AG09319 (cell line): ENCODE measurements at regions not wholly inside any gene's neighbourhood (a gene's known extent, or its start where the extent isn't known, plus 50 kb on each side); places are given as distances from the start of the nearest gene placed in this dataset.

Experiments used
- DNase-seq: peaks from one replicate; pipeline ENCODE4 v3.0.0-alpha.2; 2010; ENCODE audit warnings: low read depth; ENCODE audit errors: extremely low read depth
- TF ChIP-seq, protein P1 (sequence below): IDR thresholded peaks from 2 replicates; pipeline ENCODE4 v1.5.1; 2011; ENCODE audit warnings: low read depth, mild to moderate bottlenecking, inconsistent platforms, low read length, moderate library complexity

GRCh38 chr18:38415811-38416210 lies 850.2 kb upstream of the CELF4 start:
- TF ChIP-seq, protein P1, sequence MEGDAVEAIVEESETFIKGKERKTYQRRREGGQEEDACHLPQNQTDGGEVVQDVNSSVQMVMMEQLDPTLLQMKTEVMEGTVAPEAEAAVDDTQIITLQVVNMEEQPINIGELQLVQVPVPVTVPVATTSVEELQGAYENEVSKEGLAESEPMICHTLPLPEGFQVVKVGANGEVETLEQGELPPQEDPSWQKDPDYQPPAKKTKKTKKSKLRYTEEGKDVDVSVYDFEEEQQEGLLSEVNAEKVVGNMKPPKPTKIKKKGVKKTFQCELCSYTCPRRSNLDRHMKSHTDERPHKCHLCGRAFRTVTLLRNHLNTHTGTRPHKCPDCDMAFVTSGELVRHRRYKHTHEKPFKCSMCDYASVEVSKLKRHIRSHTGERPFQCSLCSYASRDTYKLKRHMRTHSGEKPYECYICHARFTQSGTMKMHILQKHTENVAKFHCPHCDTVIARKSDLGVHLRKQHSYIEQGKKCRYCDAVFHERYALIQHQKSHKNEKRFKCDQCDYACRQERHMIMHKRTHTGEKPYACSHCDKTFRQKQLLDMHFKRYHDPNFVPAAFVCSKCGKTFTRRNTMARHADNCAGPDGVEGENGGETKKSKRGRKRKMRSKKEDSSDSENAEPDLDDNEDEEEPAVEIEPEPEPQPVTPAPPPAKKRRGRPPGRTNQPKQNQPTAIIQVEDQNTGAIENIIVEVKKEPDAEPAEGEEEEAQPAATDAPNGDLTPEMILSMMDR = no peak
- no peak for DNase-seq

DNA sequence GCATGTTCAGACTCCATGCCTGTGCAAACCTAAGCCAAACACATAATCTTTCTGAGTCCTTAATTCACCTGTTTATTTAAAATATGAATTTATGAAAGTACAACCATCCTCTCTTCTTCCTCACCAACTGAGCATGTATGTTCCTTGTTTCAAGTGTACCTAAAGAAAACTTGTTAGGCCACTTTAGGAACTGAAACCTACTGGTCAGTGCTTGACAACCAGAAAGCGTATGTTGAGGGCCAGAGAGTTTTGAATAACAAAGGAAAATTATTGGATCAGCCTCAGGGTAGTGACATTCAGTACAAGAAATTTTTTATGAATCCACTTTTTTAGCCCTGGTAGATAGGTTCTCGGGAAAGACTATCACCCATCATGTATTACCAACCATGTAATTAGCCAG lies 847.6 kb upstream of the CELF4 start:
- DNase-seq = no peak
- TF ChIP-seq, protein P1 = no peak

DNA sequence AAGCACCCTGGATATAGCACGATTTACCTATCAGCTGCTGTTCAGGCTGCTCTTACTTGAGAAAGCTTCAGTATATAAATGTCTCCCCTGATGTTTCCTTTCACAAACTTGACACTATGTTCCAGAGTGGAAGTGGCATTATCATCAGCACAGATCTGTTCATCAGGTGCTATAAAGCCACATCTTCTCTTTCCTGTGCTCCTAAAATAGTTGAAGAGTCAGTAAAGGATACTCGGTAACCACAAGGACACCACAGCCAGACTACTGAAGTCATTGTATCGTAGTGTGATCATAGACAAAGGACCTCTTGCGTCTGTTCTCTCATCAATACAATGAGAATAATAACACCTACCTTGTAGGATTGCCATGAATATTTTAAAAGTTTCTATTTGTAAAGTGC lies 841.0 kb upstream of the CELF4 start:
- TF ChIP-seq, protein P1 = no peak
- DNase-seq = no peak

GRCh38 chr18:38402509-38402908 lies 836.9 kb upstream of the CELF4 start:
- TF ChIP-seq, protein P1 = no peak
- DNase-seq = no peak

DNA sequence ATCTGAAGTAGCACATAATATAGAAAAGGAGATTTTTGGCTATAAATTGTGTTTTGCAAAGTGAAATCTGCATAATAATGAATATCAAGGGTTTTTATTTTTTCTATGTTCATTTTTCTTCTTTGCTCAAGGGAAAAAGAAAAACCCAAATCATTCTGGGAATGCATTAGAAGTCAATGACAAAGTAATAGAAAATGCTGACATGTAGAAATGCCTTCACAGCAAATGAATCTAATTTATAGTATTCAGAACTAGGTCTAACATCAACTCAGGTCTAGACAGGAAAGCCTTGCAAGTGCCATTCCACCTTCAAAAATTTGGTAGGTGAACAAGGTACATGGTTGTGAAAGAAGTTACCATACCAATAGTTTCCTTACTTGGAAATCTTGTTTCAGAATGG lies 831.5 kb upstream of the CELF4 start:
- DNase-seq = no peak
- TF ChIP-seq, protein P1 = no peak

DNA sequence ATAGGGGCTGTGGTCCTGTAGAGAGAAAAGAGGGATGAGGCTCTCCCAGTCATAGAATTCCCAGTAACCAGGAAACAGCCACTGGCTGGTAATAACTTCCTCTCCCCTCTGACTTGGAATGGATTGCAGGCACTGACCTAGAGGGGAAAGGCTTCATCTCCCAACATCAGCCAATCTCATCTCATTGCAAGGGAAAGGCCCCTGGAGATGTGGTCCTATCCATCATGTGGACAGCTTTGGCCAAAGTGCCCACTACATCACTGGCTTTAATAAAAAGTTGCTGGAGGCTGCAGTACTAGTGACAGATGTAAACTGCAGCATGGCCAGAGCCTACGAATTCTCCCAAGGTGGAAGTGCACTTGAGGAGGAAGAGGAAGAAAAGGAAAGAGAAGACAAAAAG lies 820.5 kb upstream of the CELF4 start:
- no peak for DNase-seq
- TF ChIP-seq, protein P1 = no peak

DNA sequence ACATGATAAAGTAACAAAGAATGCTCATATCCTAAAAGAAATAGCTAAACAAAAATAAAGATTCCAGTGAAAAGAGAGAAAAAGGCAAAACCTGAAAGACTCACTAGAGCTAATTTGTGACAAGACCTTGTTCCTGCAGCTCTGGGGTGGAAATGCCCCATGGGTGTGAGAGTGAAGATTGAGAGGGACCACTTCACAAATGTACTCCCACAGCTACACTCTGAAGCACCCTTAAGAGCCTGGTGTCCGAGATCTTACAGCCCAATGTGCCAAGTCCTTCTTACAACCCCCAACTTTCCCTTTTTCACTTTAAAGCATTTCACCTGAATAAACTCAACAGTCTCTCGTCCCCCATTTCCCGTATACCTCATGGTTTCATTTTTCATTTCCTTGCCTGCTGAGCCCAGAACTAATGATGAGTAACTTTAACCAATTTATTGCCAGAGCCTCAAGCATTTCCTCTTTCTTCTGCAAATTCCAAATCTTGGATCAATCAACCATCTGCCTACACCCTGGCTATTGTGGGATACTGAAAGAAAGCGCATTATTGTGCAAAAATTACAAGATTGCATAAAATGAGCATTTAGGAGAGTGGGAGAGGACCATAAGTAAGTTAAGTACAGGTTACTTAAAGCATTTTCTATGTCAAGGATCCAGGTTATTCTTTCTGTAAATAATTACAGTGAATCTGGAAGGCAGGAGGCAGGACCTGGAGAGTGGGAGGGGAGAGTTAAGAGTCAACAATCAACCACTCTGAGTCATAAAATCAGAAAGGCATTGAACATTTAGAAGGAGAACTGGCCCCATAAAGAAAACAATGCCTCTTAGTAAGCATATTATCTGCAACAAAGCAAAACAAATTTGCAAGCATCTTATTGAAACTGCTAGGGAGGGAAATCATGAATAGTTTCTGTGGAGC lies 804.4 kb upstream of the CELF4 start:
- TF ChIP-seq, protein P1 = no peak
- DNase-seq = no peak
